PC-9 (cell line): ENCODE measurements at regions not wholly inside any gene's neighbourhood (a gene's known extent, or its start where the extent isn't known, plus 50 kb on each side); places are given as distances from the start of the nearest gene placed in this dataset.

Experiments
- BruUV-seq: library from RNA; stranded (reverse); fragments of 400-500 nt; replicated peaks from 2 replicates; lab custom pipeline; 2021; lab: Mats Ljungman, UMichigan
- CTCF ChIA-PET: fragments of 300-600 bp; sonication (Branson Sonifier 250); formaldehyde crosslinking; loops from one replicate; lab custom pipeline; 2022; ENCODE audit warnings: antibody characterized with exemption; lab: Charles Lee
- POLR2A ChIA-PET: fragments of 300-600 bp; sonication (Branson Sonifier 250); formaldehyde crosslinking; loops from one replicate; lab custom pipeline; 2022; ENCODE audit warnings: antibody characterized with exemption; ENCODE audit not compliant: unreplicated experiment; lab: Charles Lee
- DNase-seq, 2 experiments: peaks; one replicate each; pipeline versions ENCODE4 v3.0.0 to v3.0.0-alpha.2; 2015 to 2022; ENCODE audit warnings: mixed read lengths in 1 of 2
- H2AFZ ChIP-seq: fragments of 200-600 bp; sonication (generic); 2 replicates; pipeline ENCODE4 v1.8.1; 2017; ENCODE audit warnings: antibody characterized with exemption
- H3F3A ChIP-seq: fragments of 200-600 bp; sonication (generic); 2 replicates; pipeline ENCODE4 v1.8.1; 2017; ENCODE audit warnings: antibody characterized with exemption, mild to moderate bottlenecking, low read depth; ENCODE audit not compliant: insufficient read depth
- H3K27ac ChIP-seq: fragments of 200-600 bp; sonication (generic); 2 replicates; pipeline ENCODE4 v1.6.1; 2016; ENCODE audit warnings: mixed run types
- H3K27me3 ChIP-seq: fragments of 200-600 bp; sonication (generic); 2 replicates; pipeline ENCODE4 v1.6.1; 2016; ENCODE audit warnings: low read depth, mixed run types; ENCODE audit not compliant: insufficient read depth
- H3K36me3 ChIP-seq: fragments of 200-600 bp; sonication (generic); 2 replicates; pipeline ENCODE4 v1.6.1; 2016; ENCODE audit warnings: low read depth, mixed run types
- H3K4me1 ChIP-seq: fragments of 200-600 bp; sonication (generic); replicated peaks from 2 replicates; pipeline ENCODE4 v1.6.1; 2016; ENCODE audit warnings: mixed run types; ENCODE audit not compliant: insufficient read depth
- H3K4me2 ChIP-seq: fragments of 200-600 bp; sonication (generic); 2 replicates; pipeline ENCODE4 v1.6.1; 2017; ENCODE audit warnings: mixed run types
- H3K4me3 ChIP-seq: fragments of 200-600 bp; sonication (generic); 2 replicates; pipeline ENCODE4 v1.6.1; 2016; ENCODE audit warnings: mixed run types
- H3K79me2 ChIP-seq: fragments of 200-600 bp; sonication (generic); 2 replicates; pipeline ENCODE4 v1.6.1; 2017; ENCODE audit warnings: low read depth, mixed run types
- H3K9me2 ChIP-seq: fragments of 200-600 bp; sonication (generic); 2 replicates; pipeline ENCODE4 v1.8.1; 2017; ENCODE audit warnings: mild to moderate bottlenecking; ENCODE audit not compliant: insufficient read depth
- H3K9me3 ChIP-seq: fragments of 200-600 bp; sonication (generic); 2 replicates; pipeline ENCODE4 v1.8.1; 2016; ENCODE audit warnings: low read depth; ENCODE audit not compliant: insufficient read depth
- H4K20me1 ChIP-seq: fragments of 200-600 bp; sonication (generic); 2 replicates; pipeline ENCODE4 v1.8.1; 2017; ENCODE audit not compliant: insufficient read depth
- EZH2 ChIP-seq: fragments of 200-600 bp; sonication (generic); IDR thresholded peaks from 2 replicates; pipeline ENCODE4 v1.8.0; 2017; ENCODE audit warnings: antibody characterized with exemption, low read depth
- intact Hi-C: fragments of 100-400 bp; cut with micrococcal nuclease; formaldehyde crosslinking; loops from one replicate; pipeline ENCODE4 v1.10.0; 2022; ENCODE audit not compliant: unreplicated experiment
- TF ChIP-seq, protein P1 (sequence below): fragments of 200-600 bp; sonication (generic); conservative IDR thresholded peaks from 2 replicates; pipeline ENCODE4 v1.6.1; 2017; ENCODE audit warnings: mixed run types, antibody characterized with exemption, mild to moderate bottlenecking, moderate library complexity

DNA sequence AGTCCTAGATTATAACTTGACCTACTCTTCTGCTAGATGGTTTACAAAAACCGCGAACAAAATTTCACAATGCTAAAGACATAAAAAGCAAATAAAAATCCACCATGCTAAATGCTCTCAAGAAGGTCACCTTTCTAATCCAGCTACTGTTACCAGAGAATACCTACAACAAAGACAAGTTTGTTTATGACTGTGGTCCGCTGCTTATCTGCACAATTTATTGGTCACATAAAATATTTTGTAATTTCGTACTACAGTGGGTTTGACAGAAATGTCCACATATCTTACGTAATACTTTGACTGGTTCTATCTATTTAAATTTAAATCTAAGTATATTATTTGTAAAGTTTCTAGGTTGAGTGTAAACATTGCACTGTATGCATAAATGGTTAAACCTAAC lies 257.6 kb upstream of the ZNF608 start:
- no peak overlapping the region for H3K4me3 ChIP-seq
- no peaks in the 10 kb centered on the region for H4K20me1 ChIP-seq
- H2AFZ ChIP-seq: no peak overlapping the region
- no peaks in the 10 kb centered on the region for H3F3A ChIP-seq
- no peaks in the 10 kb centered on the region for H3K79me2 ChIP-seq
- DNase-seq: no peak
- no peaks in the 10 kb centered on the region for H3K27me3 ChIP-seq
- ChIA-PET CTCF (no interaction called here), POLR2A (no interaction called here)
- no peaks in the 10 kb centered on the region for H3K36me3 ChIP-seq
- no peaks in the 10 kb centered on the region for H3K9me3 ChIP-seq
- H3K9me2 ChIP-seq: no peaks in the 10 kb centered on the region
- intact Hi-C loops: no loop called here
- no peak overlapping the region for H3K27ac ChIP-seq
- H3K4me1 ChIP-seq: no peaks in the 10 kb centered on the region
- H3K4me2 ChIP-seq: no peak overlapping the region
- no TSS peak for BruUV-seq
- TF ChIP-seq EZH2: no peak
- TF ChIP-seq, protein P1, sequence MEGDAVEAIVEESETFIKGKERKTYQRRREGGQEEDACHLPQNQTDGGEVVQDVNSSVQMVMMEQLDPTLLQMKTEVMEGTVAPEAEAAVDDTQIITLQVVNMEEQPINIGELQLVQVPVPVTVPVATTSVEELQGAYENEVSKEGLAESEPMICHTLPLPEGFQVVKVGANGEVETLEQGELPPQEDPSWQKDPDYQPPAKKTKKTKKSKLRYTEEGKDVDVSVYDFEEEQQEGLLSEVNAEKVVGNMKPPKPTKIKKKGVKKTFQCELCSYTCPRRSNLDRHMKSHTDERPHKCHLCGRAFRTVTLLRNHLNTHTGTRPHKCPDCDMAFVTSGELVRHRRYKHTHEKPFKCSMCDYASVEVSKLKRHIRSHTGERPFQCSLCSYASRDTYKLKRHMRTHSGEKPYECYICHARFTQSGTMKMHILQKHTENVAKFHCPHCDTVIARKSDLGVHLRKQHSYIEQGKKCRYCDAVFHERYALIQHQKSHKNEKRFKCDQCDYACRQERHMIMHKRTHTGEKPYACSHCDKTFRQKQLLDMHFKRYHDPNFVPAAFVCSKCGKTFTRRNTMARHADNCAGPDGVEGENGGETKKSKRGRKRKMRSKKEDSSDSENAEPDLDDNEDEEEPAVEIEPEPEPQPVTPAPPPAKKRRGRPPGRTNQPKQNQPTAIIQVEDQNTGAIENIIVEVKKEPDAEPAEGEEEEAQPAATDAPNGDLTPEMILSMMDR: no peak

DNA sequence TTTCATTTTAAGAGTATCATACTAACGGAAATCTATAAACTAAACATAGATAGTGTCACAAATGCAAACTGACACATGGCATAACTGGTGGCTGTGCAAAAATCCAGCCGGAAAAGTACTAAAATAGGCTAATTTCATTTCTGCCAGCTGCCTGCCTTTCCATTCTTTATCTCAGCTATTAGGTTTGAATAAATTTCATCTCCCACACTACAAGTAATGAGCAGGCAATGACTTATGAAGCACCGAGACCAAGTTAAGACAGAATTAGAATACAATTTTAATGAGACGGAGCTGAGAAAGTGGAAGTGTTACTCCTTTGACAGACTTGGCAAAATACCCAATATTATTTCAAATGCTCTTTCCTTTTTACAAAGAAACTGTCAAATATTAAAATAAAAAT lies 258.8 kb upstream of the ZNF608 start:
- DNase-seq: no peak
- peaks cover 3% of the 10 kb centered on the region; the same call in 1 of the 2 replicates for H3K9me3 ChIP-seq
- ChIA-PET POLR2A (no interaction called here), CTCF (no interaction called here)
- no peak overlapping the region for H3K4me2 ChIP-seq
- no peak overlapping the region for H3K4me3 ChIP-seq
- 0 out of 2 replicates have a peak, but pooled peaks cover 3% of the 10 kb centered on the region for H3K9me2 ChIP-seq
- no peaks in the 10 kb centered on the region for H3K27me3 ChIP-seq
- no peaks in the 10 kb centered on the region for H3K4me1 ChIP-seq
- H3F3A ChIP-seq: no peaks in the 10 kb centered on the region
- no peak overlapping the region for H2AFZ ChIP-seq
- intact Hi-C loops: no loop called here
- no peak overlapping the region for H3K27ac ChIP-seq
- no peaks in the 10 kb centered on the region for H4K20me1 ChIP-seq
- H3K36me3 ChIP-seq: no peaks in the 10 kb centered on the region
- TF ChIP-seq, protein P1: no peak
- TF ChIP-seq EZH2: no peak
- BruUV-seq: no TSS peak
- H3K79me2 ChIP-seq: no peaks in the 10 kb centered on the region

DNA sequence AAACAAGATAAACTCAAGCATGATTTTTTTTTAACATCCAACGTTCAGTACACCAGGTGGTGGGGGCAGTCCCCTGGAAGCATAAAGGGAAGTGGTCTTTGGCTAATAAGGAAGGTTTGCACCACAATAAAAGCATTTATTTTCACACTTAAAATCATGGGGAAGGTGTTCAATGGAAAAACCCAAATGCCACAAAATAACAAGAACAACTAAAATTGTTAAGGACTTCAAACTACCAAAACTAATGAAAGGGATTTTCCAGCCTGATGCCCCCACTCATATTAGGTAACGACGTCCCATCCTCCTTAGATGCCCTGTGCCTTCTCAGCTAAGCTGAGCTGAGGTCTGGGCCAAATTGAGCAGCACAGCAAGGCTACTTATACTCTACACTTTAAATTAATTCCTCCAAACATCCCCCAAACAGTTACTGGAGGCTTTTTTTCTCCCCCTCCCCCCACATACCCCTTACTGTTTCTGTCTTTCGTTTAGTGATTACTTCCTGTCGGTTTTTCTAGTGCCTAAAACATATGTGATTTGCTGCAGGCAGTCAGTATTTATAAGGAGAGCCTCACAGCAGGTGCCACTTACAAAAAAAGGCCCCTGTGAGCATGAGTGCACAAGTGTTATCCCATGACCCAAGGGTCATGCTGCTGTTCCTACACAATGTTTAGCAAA lies 259.7 kb upstream of the ZNF608 start:
- intact Hi-C loops: no loop called here
- no TSS peak for BruUV-seq
- CTCF ChIA-PET: no interaction called here
- Histone ChIP-seq H3K27ac (no peak overlapping the region), H3K27me3 (no peaks in the 10 kb centered on the region), H3K4me3 (no peak overlapping the region), H3K4me1 (no peaks in the 10 kb centered on the region), H3K9me3 (peaks cover 3% of the 10 kb centered on the region; the same call in 1 of the 2 replicates), H3K4me2 (no peak overlapping the region), H3K79me2 (no peaks in the 10 kb centered on the region), H3K36me3 (no peaks in the 10 kb centered on the region), H4K20me1 (no peaks in the 10 kb centered on the region), H2AFZ (no peak overlapping the region), H3K9me2 (0 out of 2 replicates have a peak, but pooled peaks cover 3% of the 10 kb centered on the region), H3F3A (no peaks in the 10 kb centered on the region)
- TF ChIP-seq EZH2: no peak
- TF ChIP-seq, protein P1: no peak
- no peak for DNase-seq
- POLR2A ChIA-PET: no interaction called here
